Superior temporal gyrus (tissue), 1 donor: ENCODE measurements at regions not wholly inside any gene's neighbourhood (a gene's known extent, or its start where the extent isn't known, plus 50 kb on each side); places are given as distances from the start of the nearest gene placed in this dataset.
A peak's percentile ranks its signal among the peaks of the same experiment; 100 is the strongest.
"Not testable (repeated sequence)": the region's sequence is repeated elsewhere in the genome, so short reads cannot be mapped to it uniquely, and the experiment has no call there.

Experiments used
- DNase-seq: peaks from one replicate; pipeline ENCODE4 v3.0.0-alpha.2; 2016; ENCODE audit errors: extremely low spot score

GRCh38 chrX:122279746-122280145, 904.3 kb upstream of the GRIA3 start:
- no peak for DNase-seq

GRCh38 chrX:122299822-122300221, 884.3 kb upstream of the GRIA3 start:
- not testable (repeated sequence) for DNase-seq

- peak; percentile 28 for DNase-seq
Measured at GRCh38 chrX:122301491-122301890, 882.6 kb upstream of the GRIA3 start.

- no peak for DNase-seq
Measured at GRCh38 chrX:122303761-122304160, 880.3 kb upstream of the GRIA3 start.

- no peak for DNase-seq
Measured at GRCh38 chrX:122344816-122345215, 839.3 kb upstream of the GRIA3 start.

- no peak for DNase-seq
Measured at GRCh38 chrX:122363112-122363795, 820.8 kb upstream of the GRIA3 start.

- DNase-seq = not testable (repeated sequence)
Measured at GRCh38 chrX:122375533-122375932, 808.5 kb upstream of the GRIA3 start.

- DNase-seq = no peak
Measured at GRCh38 chrX:122389005-122389404, 795.1 kb upstream of the GRIA3 start.

GRCh38 chrX:122418758-122419157, 765.3 kb upstream of the GRIA3 start:
- no peak for DNase-seq

- no peak for DNase-seq
Measured at GRCh38 chrX:122421434-122422121, 762.5 kb upstream of the GRIA3 start.

- no peak for DNase-seq
Measured at GRCh38 chrX:122422547-122422946, 761.5 kb upstream of the GRIA3 start.

GRCh38 chrX:122434942-122435341, 749.1 kb upstream of the GRIA3 start:
- DNase-seq = no peak

- DNase-seq = no peak
Measured at GRCh38 chrX:122439831-122440230, 744.2 kb upstream of the GRIA3 start.

- DNase-seq = no peak
Measured at GRCh38 chrX:122440832-122441231, 743.2 kb upstream of the GRIA3 start.

- DNase-seq = no peak
Measured at GRCh38 chrX:122441451-122441850, 742.6 kb upstream of the GRIA3 start.

GRCh38 chrX:122445466-122445865, 738.6 kb upstream of the GRIA3 start:
- DNase-seq = no peak

GRCh38 chrX:122464341-122464740, 719.7 kb upstream of the GRIA3 start:
- DNase-seq = peak; percentile 40

GRCh38 chrX:122475306-122475705, 708.8 kb upstream of the GRIA3 start:
- no peak for DNase-seq

GRCh38 chrX:122500556-122500955, 683.5 kb upstream of the GRIA3 start:
- no peak for DNase-seq

GRCh38 chrX:122501652-122502051, 682.4 kb upstream of the GRIA3 start:
- peak; percentile 10 for DNase-seq

- no peak for DNase-seq
Measured at GRCh38 chrX:122504026-122504425, 680.1 kb upstream of the GRIA3 start.

GRCh38 chrX:122512561-122513072, 671.5 kb upstream of the GRIA3 start:
- no peak for DNase-seq

GRCh38 chrX:122517786-122518185, 666.3 kb upstream of the GRIA3 start:
- no peak for DNase-seq
